ENCODE measurements at regions not wholly inside any gene's neighbourhood (a gene's known extent, or its start where the extent isn't known, plus 50 kb on each side); places are given as distances from the start of the nearest gene placed in this dataset.

- Histone ChIP-seq H3K4me3 (ENCODE audit: low read length) (no peak overlapping the region), H3K4me1 (ENCODE audit: control insufficient read depth, low read depth, low read length) (peaks cover 15% of the 10 kb centered on the region), H3K27me3 (ENCODE audit: control insufficient read depth, insufficient read depth, low read length) (peaks cover 95% of the 10 kb centered on the region)
These were observed 572.7 kb downstream of the AJAP1 start for GRCh38 chr1:5227114-5227513.

DNA sequence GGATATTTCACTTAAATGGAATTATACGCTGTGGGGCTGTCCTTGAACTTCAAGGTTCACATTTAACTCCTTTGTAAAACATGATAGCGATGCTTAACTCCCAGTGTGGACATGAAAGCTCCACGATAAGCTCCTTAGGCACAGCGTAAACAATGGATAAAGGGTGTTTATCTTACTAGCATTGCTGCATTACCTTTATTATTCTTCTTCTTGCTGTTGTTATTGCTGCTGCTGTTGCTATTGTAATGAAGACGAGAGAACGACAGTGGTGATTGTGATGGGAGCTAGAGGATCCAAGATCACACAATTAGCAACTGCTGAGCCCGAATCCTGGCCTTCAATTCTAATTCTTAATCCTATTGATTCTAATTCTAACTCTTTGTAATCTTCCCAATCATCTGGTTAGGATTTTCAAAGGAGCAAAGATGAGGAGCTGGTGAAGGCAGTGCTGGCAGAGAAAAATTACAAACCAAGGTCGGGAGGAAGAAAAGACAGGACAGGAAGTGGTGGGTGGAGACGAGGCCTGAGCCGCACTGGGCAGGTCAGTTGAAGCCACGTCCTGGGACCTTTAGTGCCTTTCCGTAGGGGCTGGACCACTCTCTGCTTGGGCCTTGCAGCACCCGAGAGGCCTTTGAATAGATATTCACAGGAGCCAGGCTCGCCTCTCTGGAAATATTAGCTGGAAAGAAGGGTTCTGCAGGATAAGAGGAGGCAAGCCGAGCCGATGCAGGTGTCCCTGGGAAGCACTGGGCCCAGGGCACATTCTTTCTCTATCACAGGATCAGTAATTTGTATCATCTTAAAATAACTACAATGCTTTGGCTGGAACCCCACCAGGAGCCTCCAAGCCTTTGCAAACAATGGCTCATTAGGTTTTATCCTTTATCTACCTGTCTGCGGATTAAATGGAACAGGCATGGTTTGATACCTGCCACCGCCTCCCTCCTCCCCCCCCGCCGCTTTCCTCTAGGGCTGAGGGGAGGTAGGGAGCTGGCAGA, 571.6 kb downstream of the AJAP1 start:
- Histone ChIP-seq H3K9me3 (ENCODE audit: control insufficient read depth, low read depth, low read length) (no peaks in the 10 kb centered on the region), H3K4me3 (ENCODE audit: low read length) (no peak overlapping the region), H3K27me3 (ENCODE audit: control insufficient read depth, insufficient read depth, low read length) (peaks cover 97% of the 10 kb centered on the region), H3K36me3 (ENCODE audit: control insufficient read depth, low read depth, low read length) (no peaks in the 10 kb centered on the region), H3K9ac (ENCODE audit: low read length) (no peak overlapping the region), H3K4me1 (ENCODE audit: control insufficient read depth, low read depth, low read length) (peaks cover 15% of the 10 kb centered on the region), H3K27ac (ENCODE audit: low read length) (no peak overlapping the region)

More at GRCh38 chr1:5227114-5227513, 572.7 kb downstream of the AJAP1 start:
- no peak overlapping the region for H3K9ac ChIP-seq (ENCODE audit: low read length)
- H3K36me3 ChIP-seq (ENCODE audit: control insufficient read depth, low read depth, low read length): no peaks in the 10 kb centered on the region
- no peak overlapping the region for H3K27ac ChIP-seq (ENCODE audit: low read length)
- H3K9me3 ChIP-seq (ENCODE audit: control insufficient read depth, low read depth, low read length): no peaks in the 10 kb centered on the region

- no peaks in the 10 kb centered on the region for H3K9me3 ChIP-seq (ENCODE audit: control insufficient read depth, low read depth, low read length)
- no peaks in the 10 kb centered on the region for H3K36me3 ChIP-seq (ENCODE audit: control insufficient read depth, low read depth, low read length)
- H3K4me1 ChIP-seq (ENCODE audit: control insufficient read depth, low read depth, low read length): peaks cover 15% of the 10 kb centered on the region
- no peak overlapping the region for H3K27ac ChIP-seq (ENCODE audit: low read length)
- no peak overlapping the region for H3K4me3 ChIP-seq (ENCODE audit: low read length)
- peaks cover 96% of the 10 kb centered on the region for H3K27me3 ChIP-seq (ENCODE audit: control insufficient read depth, insufficient read depth, low read length)
- no peak overlapping the region for H3K9ac ChIP-seq (ENCODE audit: low read length)
These were observed 568.8 kb downstream of the AJAP1 start for GRCh38 chr1:5223206-5223605.

- peaks cover 15% of the 10 kb centered on the region for H3K4me1 ChIP-seq (ENCODE audit: control insufficient read depth, low read depth, low read length)
- H3K36me3 ChIP-seq (ENCODE audit: control insufficient read depth, low read depth, low read length): no peaks in the 10 kb centered on the region
- peaks cover 95% of the 10 kb centered on the region for H3K27me3 ChIP-seq (ENCODE audit: control insufficient read depth, insufficient read depth, low read length)
- no peak overlapping the region for H3K4me3 ChIP-seq (ENCODE audit: low read length)
- H3K9me3 ChIP-seq (ENCODE audit: control insufficient read depth, low read depth, low read length): no peaks in the 10 kb centered on the region
- H3K9ac ChIP-seq (ENCODE audit: low read length): no peak overlapping the region
- H3K27ac ChIP-seq (ENCODE audit: low read length): no peak overlapping the region
These were observed 568.2 kb downstream of the AJAP1 start for GRCh38 chr1:5222626-5223025.

DNA sequence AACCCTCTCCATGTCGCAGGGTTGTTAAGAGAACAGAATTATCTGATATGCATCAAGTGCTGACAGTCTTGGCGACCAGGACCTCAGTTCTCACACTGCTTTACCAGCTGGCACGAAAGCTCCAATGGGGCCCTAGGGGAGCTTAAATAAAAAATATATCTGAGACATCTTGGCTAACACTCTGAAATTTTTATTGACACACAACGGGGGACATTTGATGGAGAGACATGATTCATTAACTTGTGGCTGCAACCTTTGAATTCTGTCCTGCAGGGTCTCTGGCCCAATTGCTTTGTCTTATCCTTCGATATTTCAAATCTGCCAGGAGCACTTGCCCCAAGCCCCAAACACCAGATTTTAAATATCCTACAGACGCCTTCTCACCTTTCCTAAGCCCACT, 567.0 kb downstream of the AJAP1 start:
- H3K36me3 ChIP-seq (ENCODE audit: control insufficient read depth, low read depth, low read length): no peaks in the 10 kb centered on the region
- H3K27ac ChIP-seq (ENCODE audit: low read length): no peak overlapping the region
- no peak overlapping the region for H3K9ac ChIP-seq (ENCODE audit: low read length)
- H3K4me3 ChIP-seq (ENCODE audit: low read length): no peak overlapping the region
- peaks cover 10% of the 10 kb centered on the region for H3K4me1 ChIP-seq (ENCODE audit: control insufficient read depth, low read depth, low read length)
- peaks cover 87% of the 10 kb centered on the region for H3K27me3 ChIP-seq (ENCODE audit: control insufficient read depth, insufficient read depth, low read length)
- H3K9me3 ChIP-seq (ENCODE audit: control insufficient read depth, low read depth, low read length): no peaks in the 10 kb centered on the region

GRCh38 chr1:5220821-5221220, 566.4 kb downstream of the AJAP1 start:
- H3K27me3 ChIP-seq (ENCODE audit: control insufficient read depth, insufficient read depth, low read length): peaks cover 82% of the 10 kb centered on the region
- no peak overlapping the region for H3K27ac ChIP-seq (ENCODE audit: low read length)
- H3K9me3 ChIP-seq (ENCODE audit: control insufficient read depth, low read depth, low read length): no peaks in the 10 kb centered on the region
- no peaks in the 10 kb centered on the region for H3K36me3 ChIP-seq (ENCODE audit: control insufficient read depth, low read depth, low read length)
- peaks cover 5% of the 10 kb centered on the region for H3K4me1 ChIP-seq (ENCODE audit: control insufficient read depth, low read depth, low read length)
- H3K9ac ChIP-seq (ENCODE audit: low read length): no peak overlapping the region
- H3K4me3 ChIP-seq (ENCODE audit: low read length): no peak overlapping the region

DNA sequence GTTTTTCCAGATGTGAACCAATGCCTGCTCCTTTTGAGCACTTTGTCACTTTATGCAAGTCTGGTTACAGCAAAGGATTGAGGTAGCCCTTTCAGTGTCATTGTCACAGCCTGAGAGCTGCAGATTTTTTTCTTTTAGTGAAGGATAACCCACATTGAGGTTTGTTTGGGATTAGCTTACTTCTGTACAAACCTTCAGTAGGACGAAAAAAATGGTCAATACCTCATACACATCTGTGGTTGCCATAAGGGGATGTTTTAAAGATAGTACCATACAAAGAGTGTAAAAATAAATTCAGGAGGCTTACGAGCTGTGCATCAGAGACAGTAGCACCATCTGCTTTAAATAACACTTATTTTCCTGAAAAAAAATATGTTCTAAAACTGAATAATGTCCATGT, 566.0 kb downstream of the AJAP1 start:
- Histone ChIP-seq H3K27me3 (ENCODE audit: control insufficient read depth, insufficient read depth, low read length) (peaks cover 79% of the 10 kb centered on the region), H3K4me3 (ENCODE audit: low read length) (no peak overlapping the region), H3K27ac (ENCODE audit: low read length) (no peak overlapping the region), H3K4me1 (ENCODE audit: control insufficient read depth, low read depth, low read length) (peaks cover 2% of the 10 kb centered on the region), H3K9me3 (ENCODE audit: control insufficient read depth, low read depth, low read length) (no peaks in the 10 kb centered on the region), H3K9ac (ENCODE audit: low read length) (no peak overlapping the region), H3K36me3 (ENCODE audit: control insufficient read depth, low read depth, low read length) (no peaks in the 10 kb centered on the region)

GRCh38 chr1:5200006-5200405, 545.6 kb downstream of the AJAP1 start:
- H3K9ac ChIP-seq (ENCODE audit: low read length): no peak overlapping the region
- no peaks in the 10 kb centered on the region for H3K9me3 ChIP-seq (ENCODE audit: control insufficient read depth, low read depth, low read length)
- H3K4me1 ChIP-seq (ENCODE audit: control insufficient read depth, low read depth, low read length): peaks cover 7% of the 10 kb centered on the region
- no peaks in the 10 kb centered on the region for H3K27me3 ChIP-seq (ENCODE audit: control insufficient read depth, insufficient read depth, low read length)
- H3K27ac ChIP-seq (ENCODE audit: low read length): no peak overlapping the region
- no peak overlapping the region for H3K4me3 ChIP-seq (ENCODE audit: low read length)
- no peaks in the 10 kb centered on the region for H3K36me3 ChIP-seq (ENCODE audit: control insufficient read depth, low read depth, low read length)

- H3K4me3 ChIP-seq (ENCODE audit: low read length): no peak overlapping the region
- peaks cover 7% of the 10 kb centered on the region for H3K4me1 ChIP-seq (ENCODE audit: control insufficient read depth, low read depth, low read length)
- H3K9ac ChIP-seq (ENCODE audit: low read length): no peak overlapping the region
- H3K9me3 ChIP-seq (ENCODE audit: control insufficient read depth, low read depth, low read length): no peaks in the 10 kb centered on the region
- H3K36me3 ChIP-seq (ENCODE audit: control insufficient read depth, low read depth, low read length): no peaks in the 10 kb centered on the region
- H3K27me3 ChIP-seq (ENCODE audit: control insufficient read depth, insufficient read depth, low read length): no peaks in the 10 kb centered on the region
- H3K27ac ChIP-seq (ENCODE audit: low read length): no peak overlapping the region
These were observed 543.9 kb downstream of the AJAP1 start for GRCh38 chr1:5198328-5198727.

- Histone ChIP-seq H3K27ac (ENCODE audit: low read length) (no peak overlapping the region), H3K9ac (ENCODE audit: low read length) (no peak overlapping the region), H3K36me3 (ENCODE audit: control insufficient read depth, low read depth, low read length) (no peaks in the 10 kb centered on the region), H3K9me3 (ENCODE audit: control insufficient read depth, low read depth, low read length) (no peaks in the 10 kb centered on the region), H3K4me3 (ENCODE audit: low read length) (no peak overlapping the region), H3K4me1 (ENCODE audit: control insufficient read depth, low read depth, low read length) (peaks cover 9% of the 10 kb centered on the region), H3K27me3 (ENCODE audit: control insufficient read depth, insufficient read depth, low read length) (no peaks in the 10 kb centered on the region)
These were observed 537.1 kb downstream of the AJAP1 start for GRCh38 chr1:5191470-5191869.

DNA sequence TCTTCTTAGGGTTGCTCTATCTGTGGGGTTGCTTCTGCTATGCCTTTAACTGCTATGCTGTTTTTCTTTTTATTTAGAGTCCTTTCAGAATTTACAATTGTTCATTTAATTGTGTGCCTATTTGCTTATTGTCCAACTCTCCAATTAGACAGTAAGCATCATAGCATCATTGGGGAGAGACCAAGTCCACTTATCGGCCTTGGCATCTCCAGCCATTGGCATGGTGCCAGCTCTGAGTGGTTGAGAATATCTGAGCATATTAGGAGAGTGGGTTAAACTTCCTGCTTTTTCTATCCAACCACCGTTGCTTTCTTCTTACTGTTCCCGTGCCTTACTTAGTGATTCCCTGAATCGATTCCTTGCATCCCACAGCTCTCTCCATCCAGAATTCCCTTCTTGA, 535.0 kb downstream of the AJAP1 start:
- Histone ChIP-seq H3K36me3 (ENCODE audit: control insufficient read depth, low read depth, low read length) (no peaks in the 10 kb centered on the region), H3K4me3 (ENCODE audit: low read length) (no peak overlapping the region), H3K9ac (ENCODE audit: low read length) (no peak overlapping the region), H3K27ac (ENCODE audit: low read length) (no peak overlapping the region), H3K27me3 (ENCODE audit: control insufficient read depth, insufficient read depth, low read length) (no peaks in the 10 kb centered on the region), H3K9me3 (ENCODE audit: control insufficient read depth, low read depth, low read length) (no peaks in the 10 kb centered on the region), H3K4me1 (ENCODE audit: control insufficient read depth, low read depth, low read length) (peaks cover 9% of the 10 kb centered on the region)

GRCh38 chr1:5165762-5166161, 511.4 kb downstream of the AJAP1 start:
- Histone ChIP-seq H3K9me3 (ENCODE audit: control insufficient read depth, low read depth, low read length) (no peaks in the 10 kb centered on the region), H3K36me3 (ENCODE audit: control insufficient read depth, low read depth, low read length) (no peaks in the 10 kb centered on the region), H3K27ac (ENCODE audit: low read length) (no peak overlapping the region), H3K4me3 (ENCODE audit: low read length) (no peak overlapping the region), H3K9ac (ENCODE audit: low read length) (no peak overlapping the region), H3K27me3 (ENCODE audit: control insufficient read depth, insufficient read depth, low read length) (no peaks in the 10 kb centered on the region), H3K4me1 (ENCODE audit: control insufficient read depth, low read depth, low read length) (no peaks in the 10 kb centered on the region)
